HG03045 (cell line): ENCODE measurements at regions not wholly inside any gene's neighbourhood (a gene's known extent, or its start where the extent isn't known, plus 50 kb on each side); places are given as distances from the start of the nearest gene placed in this dataset.

Experiments used
- ATAC-seq: cut with Tn5 transposase; IDR thresholded peaks from one replicate; pipeline ENCODE4 v1.9.1; 2021; ENCODE audit warnings: mild to moderate bottlenecking, moderate library complexity; ENCODE audit not compliant: unreplicated experiment

GRCh38 chr10:130550952-130551674, 414.9 kb downstream of the GLRX3 start:
- ATAC-seq = no peak

- ATAC-seq = no peak
Measured at GRCh38 chr10:130551676-130552075, 415.5 kb downstream of the GLRX3 start.

- no peak for ATAC-seq
Measured at GRCh38 chr10:130553826-130554225, 417.6 kb downstream of the GLRX3 start.

- no peak for ATAC-seq
Measured at GRCh38 chr10:130554701-130555410, 418.7 kb downstream of the GLRX3 start.

GRCh38 chr10:130555411-130555750, 419.2 kb downstream of the GLRX3 start:
- ATAC-seq = no peak

- ATAC-seq = no peak
Measured at GRCh38 chr10:130557181-130557845, 421.1 kb downstream of the GLRX3 start.

GRCh38 chr10:130558746-130559546, 422.8 kb downstream of the GLRX3 start:
- no peak for ATAC-seq

GRCh38 chr10:130559547-130559880, 423.3 kb downstream of the GLRX3 start:
- ATAC-seq = no peak

- no peak for ATAC-seq
Measured at GRCh38 chr10:130560116-130560515, 423.9 kb downstream of the GLRX3 start.

GRCh38 chr10:130560573-130560972, 424.4 kb downstream of the GLRX3 start:
- ATAC-seq = no peak

- ATAC-seq = no peak
Measured at GRCh38 chr10:130561681-130562080, 425.5 kb downstream of the GLRX3 start.

GRCh38 chr10:130567011-130567410, 430.8 kb downstream of the GLRX3 start:
- no peak for ATAC-seq

- ATAC-seq = no peak
Measured at GRCh38 chr10:130567436-130567835, 431.2 kb downstream of the GLRX3 start.

GRCh38 chr10:130568246-130568645, 432.1 kb downstream of the GLRX3 start:
- no peak for ATAC-seq

- no peak for ATAC-seq
Measured at GRCh38 chr10:130570074-130570473, 433.9 kb downstream of the GLRX3 start.

GRCh38 chr10:130571674-130572073, 435.5 kb downstream of the GLRX3 start:
- no peak for ATAC-seq

- ATAC-seq = no peak
Measured at GRCh38 chr10:130573446-130573845, 437.3 kb downstream of the GLRX3 start.

- ATAC-seq = no peak
Measured at GRCh38 chr10:130575756-130576285, 439.6 kb downstream of the GLRX3 start.

- ATAC-seq = no peak
Measured at GRCh38 chr10:130576427-130576826, 440.2 kb downstream of the GLRX3 start.

GRCh38 chr10:130577039-130577438, 440.8 kb downstream of the GLRX3 start:
- ATAC-seq = no peak
